ENCODE measurements at regions not wholly inside any gene's neighbourhood (a gene's known extent, or its start where the extent isn't known, plus 50 kb on each side); places are given as distances from the start of the nearest gene placed in this dataset.

DNA sequence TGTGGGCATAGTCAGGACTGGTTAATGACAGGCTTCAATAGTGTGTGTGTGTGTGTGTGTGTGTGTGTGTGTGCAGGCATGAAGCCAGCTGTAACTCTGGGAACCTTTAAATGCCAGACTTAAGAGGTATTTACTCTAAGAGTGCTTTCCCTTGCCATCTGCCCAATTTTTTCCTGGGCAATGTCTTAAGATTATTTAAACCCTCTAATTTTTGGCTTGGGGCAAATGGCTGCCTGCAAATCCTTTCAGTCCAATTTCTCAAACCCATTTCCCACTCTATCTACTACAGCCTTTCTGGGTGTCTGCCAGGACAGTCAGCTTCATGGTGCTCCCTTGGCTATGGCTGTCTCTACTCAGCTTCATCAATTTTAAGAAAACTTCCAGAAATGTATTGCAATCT lies 62.6 kb upstream of the C1GALT1 start:
- DNase-seq (no peak), ATAC-seq (no peak)
- Mint-ChIP-seq H3K9me3 (no peaks in the 10 kb centered on the region), H3K4me3 (no peak overlapping the region), H3K4me1 (ENCODE audit: low read depth) (no peaks in the 10 kb centered on the region), H3K36me3 (ENCODE audit: insufficient read depth) (no peaks in the 10 kb centered on the region), H3K27me3 (ENCODE audit: low read depth) (no peaks in the 10 kb centered on the region)

DNA sequence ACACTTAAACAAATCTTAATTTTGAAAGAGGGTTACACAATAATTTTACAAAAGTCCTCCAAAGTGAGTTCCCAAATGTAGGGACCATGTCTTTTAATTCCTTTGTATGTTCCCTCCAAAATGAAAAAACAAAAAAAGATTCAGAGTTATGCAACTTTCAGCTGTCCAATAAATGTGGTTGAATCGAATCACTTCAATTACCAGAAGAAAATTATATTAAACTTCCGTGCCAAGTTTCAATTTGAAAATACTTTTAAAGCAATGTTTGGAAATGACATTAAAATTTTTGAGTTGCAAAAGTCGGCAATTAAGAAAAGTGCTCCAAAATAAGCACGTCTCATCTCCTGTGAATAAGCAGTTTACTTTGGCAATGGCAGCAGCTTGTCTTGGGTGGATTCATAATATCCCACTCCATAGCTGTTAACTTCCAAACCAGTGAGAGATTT lies 60.3 kb upstream of the C1GALT1 start:
- DNase-seq = no peak
- ATAC-seq = no peak
- Mint-ChIP-seq H3K4me1 (ENCODE audit: low read depth) (no peaks in the 10 kb centered on the region), H3K27me3 (ENCODE audit: low read depth) (no peaks in the 10 kb centered on the region), H3K9me3 (no peaks in the 10 kb centered on the region), H3K36me3 (ENCODE audit: insufficient read depth) (no peaks in the 10 kb centered on the region), H3K4me3 (no peak overlapping the region)

DNA sequence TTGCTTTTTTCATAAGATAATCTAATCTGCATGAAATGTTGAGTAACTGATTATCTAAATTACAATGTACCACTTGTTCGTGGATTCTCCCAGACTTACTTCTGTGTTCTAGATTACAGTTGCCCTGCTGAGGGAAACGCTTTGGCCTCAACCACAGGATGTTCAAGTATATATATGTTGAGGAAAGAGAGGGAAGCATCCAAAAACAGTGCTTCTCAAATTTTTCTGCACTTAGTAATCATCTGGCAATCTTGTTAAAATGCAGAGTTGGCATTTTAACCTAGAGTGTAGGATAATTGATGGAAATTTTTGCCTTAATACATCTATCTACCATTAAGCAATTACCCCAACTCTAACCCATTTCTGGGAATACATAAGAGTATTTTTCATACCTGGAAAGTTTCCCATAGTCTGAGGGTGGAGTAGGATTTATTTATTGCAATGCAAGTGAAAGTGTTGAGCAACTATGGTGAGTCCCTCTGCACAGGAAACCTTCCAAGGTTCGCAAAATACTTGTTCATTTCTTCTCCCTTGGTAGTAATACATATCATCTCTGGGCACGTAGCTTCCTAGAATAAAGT lies 59.6 kb upstream of the C1GALT1 start:
- no peaks in the 10 kb centered on the region for H3K4me1 Mint-ChIP-seq (ENCODE audit: low read depth)
- H3K27me3 Mint-ChIP-seq (ENCODE audit: low read depth) = no peaks in the 10 kb centered on the region
- H3K4me3 Mint-ChIP-seq = no peak overlapping the region
- DNase-seq (no peak), ATAC-seq (no peak)
- no peaks in the 10 kb centered on the region for H3K36me3 Mint-ChIP-seq (ENCODE audit: insufficient read depth)
- no peaks in the 10 kb centered on the region for H3K9me3 Mint-ChIP-seq

DNA sequence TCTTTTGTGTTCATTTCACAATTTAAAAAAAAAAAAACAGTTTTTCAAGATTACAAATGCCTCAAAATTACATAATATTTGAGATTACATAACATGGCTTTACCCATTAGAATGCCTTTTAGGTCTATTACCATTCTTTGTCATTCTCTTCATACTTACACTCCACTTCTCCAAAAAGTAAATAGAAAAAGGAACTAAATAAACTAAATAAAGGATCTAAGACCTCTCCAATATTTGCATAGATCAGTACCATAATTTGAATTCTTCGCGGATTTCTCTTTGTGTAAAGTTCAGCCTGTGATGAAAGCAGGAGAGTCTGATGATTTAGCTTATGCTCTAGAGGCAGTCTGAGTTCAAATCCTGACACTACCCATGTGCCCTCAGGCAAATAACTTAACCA lies 56.4 kb upstream of the C1GALT1 start:
- ATAC-seq (no peak), DNase-seq (no peak)
- Mint-ChIP-seq H3K9me3 (no peaks in the 10 kb centered on the region), H3K27me3 (ENCODE audit: low read depth) (no peaks in the 10 kb centered on the region), H3K4me1 (ENCODE audit: low read depth) (no peaks in the 10 kb centered on the region), H3K4me3 (no peak overlapping the region), H3K36me3 (ENCODE audit: insufficient read depth) (no peaks in the 10 kb centered on the region)

DNA sequence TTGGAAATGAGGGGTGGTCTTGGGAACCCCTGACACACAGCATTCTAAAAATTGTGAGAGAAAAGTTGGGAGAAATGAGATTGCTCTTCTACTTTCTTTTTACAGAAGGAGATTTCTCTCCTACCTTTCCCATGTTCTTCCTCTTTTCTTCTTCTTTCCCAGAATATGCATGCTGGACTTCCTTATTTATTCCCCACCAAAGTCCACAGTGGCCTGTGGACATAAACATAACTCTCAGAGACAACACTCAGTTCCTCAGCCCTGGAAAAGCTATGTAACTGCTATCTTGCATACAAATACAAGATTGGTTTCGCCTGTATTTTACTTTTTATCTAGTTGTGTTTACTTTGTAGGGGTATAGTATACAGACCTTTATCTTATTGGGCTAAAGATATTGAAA lies 54.6 kb upstream of the C1GALT1 start:
- ATAC-seq (no peak), DNase-seq (no peak)
- no peak overlapping the region for H3K4me3 Mint-ChIP-seq
- no peaks in the 10 kb centered on the region for H3K9me3 Mint-ChIP-seq
- H3K36me3 Mint-ChIP-seq (ENCODE audit: insufficient read depth) = no peaks in the 10 kb centered on the region
- H3K27me3 Mint-ChIP-seq (ENCODE audit: low read depth) = no peaks in the 10 kb centered on the region
- peaks cover 4% of the 10 kb centered on the region for H3K4me1 Mint-ChIP-seq (ENCODE audit: low read depth)

DNA sequence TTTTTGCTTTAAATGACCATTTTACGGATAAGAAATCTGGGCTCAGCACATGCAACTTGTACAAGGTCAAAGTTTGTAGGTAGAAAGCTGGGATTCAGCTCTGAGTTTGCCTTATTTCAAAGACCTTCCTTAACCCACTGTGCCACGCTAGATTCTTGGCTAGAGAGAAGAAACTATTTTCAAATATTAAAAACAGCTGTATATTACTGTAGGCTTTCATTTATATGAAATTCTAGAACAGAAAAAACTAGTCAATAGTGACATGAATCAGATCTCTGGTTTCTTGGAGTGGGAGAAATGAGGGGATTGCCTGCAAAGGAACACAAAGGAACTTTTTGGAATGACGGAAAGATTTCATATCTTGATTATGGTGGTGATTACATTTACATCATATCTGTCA lies 53.0 kb upstream of the C1GALT1 start:
- no peak for ATAC-seq
- H3K36me3 Mint-ChIP-seq (ENCODE audit: insufficient read depth) = no peaks in the 10 kb centered on the region

DNA sequence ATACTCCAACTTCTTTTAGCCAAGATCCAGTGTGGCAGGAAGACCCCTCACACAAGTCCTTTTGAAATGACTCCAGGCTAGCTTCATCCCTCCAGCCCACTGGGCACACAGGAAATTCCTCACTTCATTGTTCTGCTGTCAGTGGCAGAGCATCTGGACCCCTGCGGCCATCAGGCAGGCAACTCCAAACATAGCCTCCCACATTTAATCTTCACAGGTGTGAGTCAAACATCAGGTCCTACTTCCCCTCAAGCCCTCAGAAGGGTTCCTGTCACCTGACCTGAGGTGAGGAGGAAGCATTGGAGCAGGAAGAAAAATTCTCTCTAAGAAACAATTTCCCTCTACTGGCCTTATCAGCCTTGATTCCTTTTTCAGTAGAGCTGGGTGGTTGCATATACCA lies 51.1 kb upstream of the C1GALT1 start:
- no peaks in the 10 kb centered on the region for H3K27me3 Mint-ChIP-seq (ENCODE audit: low read depth)
- DNase-seq (no peak), ATAC-seq (no peak)
- peaks cover 9% of the 10 kb centered on the region for H3K4me1 Mint-ChIP-seq (ENCODE audit: low read depth)
- no peak overlapping the region for H3K4me3 Mint-ChIP-seq
- no peaks in the 10 kb centered on the region for H3K36me3 Mint-ChIP-seq (ENCODE audit: insufficient read depth)
- H3K9me3 Mint-ChIP-seq = peaks cover 4% of the 10 kb centered on the region

More for the DNA sequence above, 53.0 kb upstream of the C1GALT1 start:
- Mint-ChIP-seq H3K9me3 (no peaks in the 10 kb centered on the region), H3K4me3 (no peak overlapping the region), H3K27me3 (ENCODE audit: low read depth) (no peaks in the 10 kb centered on the region), H3K4me1 (ENCODE audit: low read depth) (peaks cover 4% of the 10 kb centered on the region)
- DNase-seq = no peak
